ENCODE measurements at regions not wholly inside any gene's neighbourhood (a gene's known extent, or its start where the extent isn't known, plus 50 kb on each side); places are given as distances from the start of the nearest gene placed in this dataset.
A peak's percentile ranks its signal among the peaks of the same experiment; 100 is the strongest.

DNA sequence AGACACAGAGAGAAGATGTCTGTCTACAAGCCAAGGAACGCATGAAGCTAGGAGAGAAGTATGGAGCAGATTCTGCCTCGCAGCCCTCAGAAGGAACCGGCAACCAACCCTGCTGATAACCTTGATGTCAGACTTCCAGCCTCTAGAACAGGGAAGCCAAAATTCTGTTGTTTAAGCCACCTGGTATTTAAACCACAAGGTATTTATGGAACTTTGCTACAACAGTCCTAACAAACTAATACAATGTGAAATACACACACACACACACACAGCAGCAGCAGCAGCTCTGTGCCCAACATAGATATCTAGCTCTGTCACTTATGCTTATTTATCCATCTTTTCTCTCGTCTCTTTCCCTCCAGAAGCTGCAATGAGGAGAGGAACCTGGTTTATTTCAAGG is 400.0 kb downstream of the ETS1 start:
- DNase-seq: no peak

DNA sequence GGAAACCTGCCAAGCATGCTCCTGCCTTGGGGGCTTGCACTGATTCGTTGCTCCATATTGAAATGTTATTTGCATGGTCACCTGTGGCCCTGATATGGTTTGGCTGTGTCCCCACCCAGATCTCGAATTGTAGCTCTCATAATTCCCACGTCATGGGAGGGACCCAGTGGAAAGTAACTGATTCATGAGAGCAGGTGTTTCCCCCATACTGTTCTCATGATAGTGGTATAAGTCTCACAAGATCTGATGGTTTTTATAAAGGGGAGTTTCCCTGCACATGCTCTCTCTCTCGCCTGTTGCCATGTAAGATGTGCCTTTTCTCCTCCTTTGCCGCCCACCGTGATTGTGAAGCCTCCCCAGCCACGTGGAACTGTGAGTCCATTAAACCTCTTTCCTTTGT is 402.4 kb downstream of the ETS1 start:
- no peak for DNase-seq

DNA sequence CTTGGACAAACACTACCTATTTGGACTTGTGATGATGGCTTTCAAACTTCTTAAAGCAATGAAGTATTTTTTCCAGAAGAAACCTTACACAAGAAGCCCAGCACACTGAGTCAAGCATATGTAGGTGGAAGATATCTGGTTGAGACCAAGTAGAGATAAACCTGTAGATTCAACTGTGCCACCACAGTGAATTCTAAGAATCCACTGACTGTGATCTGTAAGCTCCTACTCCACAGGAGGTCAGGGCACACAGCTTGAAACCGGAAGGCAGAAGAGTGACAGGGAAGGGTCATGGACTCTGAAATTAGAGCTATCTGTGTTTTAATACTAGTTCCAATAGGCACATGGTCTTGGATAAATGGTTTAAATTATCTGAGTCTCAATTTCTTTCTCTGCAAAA is 404.5 kb downstream of the ETS1 start:
- no peak for DNase-seq

DNA sequence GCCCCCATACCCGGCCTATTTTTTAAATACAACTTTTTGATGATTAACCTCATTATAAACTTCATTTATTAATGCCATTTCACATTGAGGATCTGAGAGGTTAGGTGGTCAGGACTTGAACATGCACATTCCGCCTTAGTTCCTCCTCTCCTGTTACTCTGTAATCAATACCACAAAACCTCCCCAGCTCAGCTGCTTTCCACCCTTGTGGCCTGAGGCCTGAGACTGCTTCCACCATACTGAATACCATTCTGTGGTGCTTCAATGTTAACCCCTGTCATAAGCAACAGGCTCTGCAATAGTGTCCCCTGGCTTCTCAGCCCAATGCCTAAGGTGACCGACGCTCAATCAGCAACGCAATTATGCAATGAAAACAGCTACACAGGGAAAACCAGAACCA is 405.4 kb downstream of the ETS1 start:
- DNase-seq: no peak

DNA sequence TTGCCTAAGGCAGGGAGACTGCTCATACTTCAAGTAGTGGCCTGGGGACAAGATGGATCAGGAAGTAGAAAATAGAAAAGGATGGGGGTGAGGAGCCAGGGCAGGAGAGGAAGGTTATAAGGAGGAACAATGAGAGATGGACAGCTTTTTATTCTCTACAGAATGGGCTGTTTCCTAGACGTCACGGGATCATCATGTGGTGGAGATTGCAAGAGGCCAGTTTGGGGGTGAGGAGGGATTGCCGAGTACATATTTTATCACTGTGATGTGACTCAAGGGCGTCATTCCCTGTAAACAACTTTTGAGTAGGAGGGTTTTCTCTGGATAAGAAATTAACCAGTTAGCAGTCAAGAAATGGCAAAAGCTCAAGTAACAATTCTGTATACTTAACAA is 406.3 kb downstream of the ETS1 start:
- DNase-seq: no peak

DNA sequence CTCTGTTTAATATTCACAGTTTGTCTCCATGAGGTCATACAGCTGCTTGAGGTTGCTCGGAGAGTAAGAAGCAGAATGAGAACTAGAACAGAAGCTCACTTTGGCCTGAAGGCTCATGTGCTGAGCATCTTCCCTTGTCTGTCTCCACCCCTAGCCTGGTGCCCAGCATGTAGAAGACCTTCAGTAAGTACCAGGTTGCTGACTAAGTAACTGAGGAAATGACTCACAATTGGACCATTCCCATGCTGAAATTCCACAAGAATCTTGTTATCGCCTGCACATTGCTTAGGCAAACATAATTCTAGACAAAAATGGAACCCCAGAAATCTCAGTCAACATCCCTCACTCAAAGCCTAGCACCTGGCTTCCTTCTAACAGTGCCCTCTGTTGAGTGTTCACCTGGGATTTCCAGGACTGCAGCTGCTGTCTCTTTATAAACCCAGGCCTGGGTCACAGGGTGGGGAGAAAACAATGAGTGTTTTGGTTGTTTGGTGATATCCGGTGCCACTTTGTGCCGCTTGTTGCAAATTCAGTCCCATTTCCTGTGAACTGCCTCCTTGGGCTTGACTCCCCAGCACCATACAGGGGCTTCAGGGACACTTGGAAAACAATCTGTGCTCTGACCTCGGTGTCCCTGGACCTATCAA is 406.8 kb downstream of the ETS1 start:
- DNase-seq: no peak

DNA sequence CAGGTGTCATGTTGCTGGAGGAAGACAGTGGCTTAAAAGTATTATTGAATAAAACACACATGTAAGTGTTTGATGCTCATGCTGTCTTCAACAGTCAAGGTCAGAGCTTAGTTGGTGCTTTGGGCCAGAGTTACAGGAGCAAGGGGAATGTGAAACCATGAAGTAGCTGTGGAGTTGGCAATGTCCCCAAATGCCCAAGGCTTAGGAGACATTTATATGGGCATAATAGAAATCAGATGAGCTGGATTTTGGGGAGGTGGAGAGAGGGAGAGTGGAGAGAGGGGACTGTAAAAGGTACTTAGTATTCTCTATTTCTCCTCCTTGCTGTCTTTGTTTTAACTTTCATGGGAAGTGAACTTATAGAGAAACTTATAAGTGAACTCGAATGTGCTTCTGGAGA is 407.8 kb downstream of the ETS1 start:
- peak; percentile 27 for DNase-seq

DNA sequence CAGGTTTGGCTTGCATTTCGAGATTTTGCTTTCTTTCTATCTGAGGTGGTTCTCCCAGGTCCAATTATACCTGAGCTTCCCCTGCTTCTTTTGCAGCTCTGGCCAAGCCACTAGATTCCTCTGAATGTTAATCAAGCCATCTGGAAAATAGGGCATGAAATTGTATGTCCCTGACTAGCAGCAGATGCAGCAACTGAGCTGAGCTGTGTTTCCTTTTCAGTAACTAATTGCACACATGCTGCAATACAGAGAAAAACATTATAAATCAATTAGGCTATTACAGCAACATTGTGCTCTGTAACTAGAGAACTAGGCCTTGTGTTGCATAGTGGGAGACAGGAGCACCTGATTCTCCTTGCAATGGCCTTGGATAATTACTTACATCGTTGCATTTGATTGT is 408.3 kb downstream of the ETS1 start:
- DNase-seq: peak; percentile 47

DNA sequence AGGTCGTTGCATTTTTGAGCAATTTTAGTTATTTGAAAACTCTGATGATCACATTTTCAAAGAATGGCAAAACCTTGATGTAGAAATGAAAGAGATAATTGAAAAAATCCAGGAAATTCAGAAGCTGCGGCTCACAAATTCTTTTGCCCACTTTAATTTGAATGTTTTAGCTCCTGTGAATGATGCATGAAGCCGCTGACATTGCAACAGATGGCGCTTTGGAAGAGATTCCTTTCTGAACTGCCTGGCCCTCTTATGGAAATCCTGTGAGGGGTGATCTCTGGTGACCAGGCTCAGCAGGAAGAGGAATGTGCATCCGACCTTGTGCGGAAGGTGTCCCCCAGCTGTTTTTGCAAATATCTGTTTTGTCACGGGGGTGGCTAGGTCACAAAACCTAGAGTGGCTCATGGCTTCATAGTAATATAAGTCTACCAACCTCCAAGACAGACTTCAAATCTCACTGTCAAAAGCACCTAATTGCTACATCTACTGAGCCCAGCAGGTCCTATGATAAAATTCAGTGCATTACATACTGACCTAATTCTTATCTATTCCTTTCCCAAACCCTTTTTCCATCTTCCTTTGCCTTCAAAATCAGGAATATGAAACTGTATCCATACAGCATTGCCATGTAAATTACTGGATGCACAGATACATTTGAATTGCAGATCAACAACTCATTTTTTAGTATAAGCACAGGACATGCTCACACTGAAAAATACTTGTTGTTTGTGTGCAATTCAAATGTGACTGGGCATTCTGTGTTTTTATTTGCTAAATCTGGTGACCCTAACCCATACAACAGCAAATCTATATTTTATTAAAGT is 412.7 kb downstream of the ETS1 start:
- no peak for DNase-seq

DNA sequence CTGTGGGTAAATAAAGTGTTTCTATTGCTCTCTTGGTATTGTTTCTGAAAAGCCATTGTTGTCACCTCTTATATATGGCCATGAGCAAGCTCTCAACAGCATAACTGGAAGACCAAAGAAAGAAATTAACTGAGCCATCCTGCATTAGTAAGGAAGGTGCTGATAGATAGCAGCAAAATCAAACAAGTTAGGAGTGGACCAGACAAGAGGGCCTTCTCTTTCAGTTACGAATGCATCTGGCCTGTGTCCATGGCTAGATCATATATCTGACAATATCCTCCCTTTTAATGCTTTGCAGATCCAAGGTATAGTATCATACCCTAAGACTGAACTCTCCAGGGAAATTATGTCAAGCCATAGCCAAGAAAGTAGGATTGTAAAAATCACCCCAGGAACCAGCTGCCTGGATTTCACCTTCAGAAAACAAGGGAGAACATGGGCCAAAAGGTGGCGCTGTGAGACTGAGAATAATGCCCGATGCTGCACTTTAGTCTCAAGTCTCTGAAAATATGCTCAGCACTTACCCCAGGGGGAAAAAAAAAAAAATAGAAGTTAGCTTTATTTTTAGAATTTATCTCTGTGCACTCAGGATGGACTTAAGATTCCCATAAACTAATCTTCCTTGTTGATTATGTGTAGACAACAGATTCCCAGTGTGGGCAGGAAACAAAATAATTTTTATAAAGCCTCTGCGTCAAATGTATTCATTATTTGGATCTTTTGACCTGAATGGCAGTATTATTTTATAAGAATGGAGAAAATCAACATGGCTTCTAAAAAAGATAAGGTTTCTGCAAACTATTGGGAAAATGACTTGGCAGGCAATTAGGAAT is 415.1 kb downstream of the ETS1 start:
- peak; percentile 66 for DNase-seq

DNA sequence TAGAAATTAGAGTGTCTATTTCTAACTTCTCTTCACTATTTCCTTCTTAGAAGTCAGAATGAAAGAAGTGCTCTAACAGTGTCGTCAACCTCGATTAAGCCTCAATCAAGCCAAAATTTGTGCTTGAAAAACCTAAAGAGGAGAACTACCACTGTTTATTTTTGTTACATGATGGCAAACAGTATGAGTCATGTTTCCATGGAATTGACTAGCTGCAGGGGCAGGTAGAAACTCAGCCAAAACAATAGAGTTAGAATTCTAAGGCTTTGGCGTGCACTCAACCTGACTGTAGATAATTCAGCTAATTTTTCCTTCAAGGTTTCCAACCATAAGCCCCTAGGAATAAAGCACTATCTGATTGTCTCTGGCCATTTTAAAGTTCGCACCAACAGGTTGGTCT is 415.9 kb downstream of the ETS1 start:
- DNase-seq: no peak

DNA sequence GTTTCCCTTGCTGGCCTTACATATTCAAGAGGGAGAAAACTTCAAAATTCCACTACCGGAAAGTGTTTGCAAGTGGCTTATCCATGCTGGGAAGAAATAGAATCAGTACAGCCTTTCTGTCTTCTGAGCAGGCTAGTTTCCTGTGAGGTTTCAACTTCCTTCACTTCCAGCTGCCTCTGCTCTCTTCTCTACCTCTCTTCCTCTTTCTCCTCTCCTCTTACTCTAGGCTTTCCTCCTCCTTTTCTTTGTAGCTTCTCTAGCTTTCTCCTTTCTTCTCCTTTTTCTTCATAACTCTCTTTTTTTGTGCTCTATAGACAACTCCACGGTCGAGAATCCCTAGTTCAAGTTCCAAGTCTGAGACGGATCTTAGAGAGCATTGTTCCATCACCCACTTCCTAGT is 421.8 kb downstream of the ETS1 start:
- no peak for DNase-seq

DNA sequence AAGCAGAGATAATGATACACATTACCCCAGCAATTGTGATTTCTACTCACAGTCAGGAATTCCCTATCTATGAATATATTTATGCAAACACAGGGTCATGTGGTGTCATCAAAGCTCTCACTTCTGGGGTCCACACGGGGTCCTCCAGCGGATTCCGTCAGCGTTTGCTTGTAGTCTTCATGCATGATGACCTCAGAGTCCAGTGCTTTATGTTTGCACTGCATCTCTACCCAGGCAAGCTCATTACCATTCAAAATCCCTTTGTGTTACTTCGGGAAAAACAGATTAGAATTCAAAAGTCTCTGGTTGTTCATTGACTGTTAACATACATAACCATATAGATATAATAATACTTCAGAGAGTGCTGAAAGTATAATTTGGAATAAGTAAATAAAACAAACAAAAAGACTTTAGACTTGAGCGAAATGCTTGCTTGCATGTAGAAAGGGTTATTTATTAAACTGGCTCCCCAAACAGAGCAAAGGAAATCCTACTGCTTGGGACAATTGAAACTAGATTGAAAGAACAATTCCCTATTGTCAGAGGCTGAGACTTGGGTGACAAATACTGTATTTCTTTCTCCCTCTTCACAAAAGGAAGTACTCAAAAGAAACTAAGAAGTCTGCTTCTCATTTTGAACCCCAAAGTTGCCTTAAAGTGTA is 423.1 kb downstream of the ETS1 start:
- no peak for DNase-seq

DNA sequence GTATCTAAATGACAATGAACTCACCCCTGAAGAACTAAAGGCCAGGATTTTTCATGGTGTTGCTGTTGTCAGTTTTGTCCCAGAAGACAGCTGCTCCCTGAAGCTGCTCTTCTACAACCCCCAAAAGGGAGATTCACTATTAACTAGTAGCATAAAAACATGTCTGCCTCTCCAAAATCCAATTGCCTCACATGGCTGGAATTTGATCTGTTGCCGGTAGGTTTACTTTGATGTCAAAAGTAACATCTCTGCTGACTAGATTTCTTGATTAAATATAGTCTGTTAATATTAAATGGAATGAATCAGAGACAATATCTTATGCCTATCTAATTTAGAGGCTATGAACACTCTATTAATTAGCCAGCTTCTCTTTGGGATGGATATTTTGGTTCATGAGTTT is 425.4 kb downstream of the ETS1 start:
- no peak for DNase-seq

DNA sequence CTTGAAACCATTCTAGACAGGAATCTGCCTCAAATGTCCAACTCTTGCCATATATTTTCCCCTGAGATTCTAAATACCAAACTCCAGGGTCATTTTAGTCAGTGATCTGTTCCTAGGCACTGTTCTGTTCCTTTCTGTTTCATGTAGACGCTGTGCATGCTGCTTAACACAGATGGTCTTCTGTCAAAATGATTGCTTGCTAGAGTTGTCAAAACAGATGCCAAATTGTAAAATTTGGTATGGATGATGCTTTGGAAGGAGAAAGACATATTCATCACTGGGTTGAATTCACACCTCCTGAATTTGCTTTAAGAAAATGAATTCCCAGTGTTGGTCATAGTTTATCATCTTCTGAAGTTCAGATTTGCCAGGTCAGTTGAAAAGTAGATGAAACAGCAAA is 425.9 kb downstream of the ETS1 start:
- DNase-seq: no peak

DNA sequence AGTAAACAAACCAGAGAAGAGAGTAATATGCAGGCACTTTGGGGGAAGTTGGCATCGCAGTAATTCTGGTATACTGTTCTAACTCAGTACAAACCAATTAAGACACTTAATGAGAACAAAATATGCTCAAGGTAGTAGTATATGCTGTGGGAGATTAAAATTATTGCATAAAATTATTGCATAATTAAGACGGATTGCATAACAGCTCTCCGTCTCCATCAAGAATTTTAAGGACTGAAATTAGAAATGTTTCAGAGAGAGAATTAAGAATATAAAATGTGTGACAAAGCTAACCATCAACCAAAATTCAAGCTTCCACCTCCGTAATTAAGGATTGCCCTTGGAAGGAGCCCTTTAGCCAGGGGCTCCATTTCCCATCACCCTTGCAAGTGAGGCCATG is 428.5 kb downstream of the ETS1 start:
- no peak for DNase-seq

DNA sequence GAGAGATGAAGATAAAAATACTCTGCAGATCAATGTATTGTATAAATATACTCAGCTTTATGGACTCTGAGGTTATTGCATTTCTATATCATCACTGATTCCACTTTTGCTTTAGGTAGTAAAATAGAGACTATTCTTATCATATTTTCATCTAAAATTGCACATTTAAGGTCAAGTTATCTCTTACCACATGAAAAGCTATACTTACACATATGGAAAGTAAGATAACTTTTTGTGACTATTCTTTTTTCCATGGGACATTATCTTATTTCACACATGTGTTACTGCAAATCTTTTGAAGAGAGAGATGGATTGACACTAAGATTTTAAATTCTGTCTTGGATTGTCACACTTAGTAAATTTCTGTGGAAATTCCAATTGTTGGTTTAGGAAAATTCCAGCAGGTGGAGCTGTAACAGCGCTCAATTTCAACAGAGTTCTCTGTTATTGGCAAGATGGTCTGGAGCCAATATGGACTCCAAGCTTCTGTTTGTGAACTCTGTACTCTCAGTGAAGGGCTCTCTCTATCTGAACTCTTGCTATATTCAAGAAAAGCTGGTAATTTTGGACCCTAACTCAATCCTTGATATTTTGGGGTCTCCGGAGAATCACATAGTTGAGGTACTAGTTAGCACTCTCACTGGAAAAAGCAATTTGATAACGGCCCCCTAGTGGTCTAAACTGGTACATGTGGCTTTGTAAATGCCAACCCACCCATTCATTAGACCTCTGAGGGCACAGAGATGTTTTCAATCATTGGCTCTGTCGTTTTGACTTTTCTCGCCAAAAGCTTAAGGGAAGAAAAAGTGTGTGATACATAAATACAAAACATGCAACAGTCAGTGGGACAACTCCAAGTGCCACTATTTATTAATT is 429.7 kb downstream of the ETS1 start:
- peak; percentile 86 for DNase-seq

DNA sequence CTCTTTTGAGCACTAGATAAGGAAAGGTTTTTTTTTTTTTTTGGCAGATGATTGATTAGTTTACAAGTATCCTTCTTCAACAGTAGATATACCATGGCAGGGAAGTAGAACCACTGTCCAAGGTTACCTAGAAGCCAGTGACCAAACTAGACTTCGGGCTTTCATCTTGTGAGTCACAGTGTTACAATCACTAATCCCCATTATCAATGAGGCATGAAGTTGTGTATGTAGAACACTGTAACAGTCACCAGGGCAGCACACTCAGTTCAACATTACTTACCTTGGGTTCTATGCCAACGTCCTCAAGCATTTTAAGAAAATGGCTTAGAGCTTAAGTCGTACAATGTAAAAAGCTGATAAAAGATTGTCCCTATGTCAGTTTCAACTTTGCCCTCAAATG is 430.9 kb downstream of the ETS1 start:
- DNase-seq: no peak

DNA sequence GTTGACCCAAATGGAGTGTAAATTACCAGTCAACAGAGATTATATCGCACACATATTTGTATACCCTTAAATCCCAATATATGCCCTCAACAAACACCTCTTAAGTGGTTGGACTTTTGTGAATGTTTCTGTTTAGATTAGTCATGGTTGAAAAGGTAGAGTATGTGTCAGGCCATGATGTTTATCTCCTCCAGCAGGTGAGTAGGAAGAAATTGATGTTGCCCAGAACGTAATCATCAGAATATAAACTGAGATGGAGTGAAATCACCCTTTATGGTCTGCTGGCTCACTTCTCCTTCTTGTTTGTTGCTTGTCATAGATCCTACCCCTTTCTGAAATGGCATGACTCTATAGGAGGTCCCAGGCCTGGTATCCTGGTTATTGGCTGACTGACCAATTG is 431.8 kb downstream of the ETS1 start:
- no peak for DNase-seq

DNA sequence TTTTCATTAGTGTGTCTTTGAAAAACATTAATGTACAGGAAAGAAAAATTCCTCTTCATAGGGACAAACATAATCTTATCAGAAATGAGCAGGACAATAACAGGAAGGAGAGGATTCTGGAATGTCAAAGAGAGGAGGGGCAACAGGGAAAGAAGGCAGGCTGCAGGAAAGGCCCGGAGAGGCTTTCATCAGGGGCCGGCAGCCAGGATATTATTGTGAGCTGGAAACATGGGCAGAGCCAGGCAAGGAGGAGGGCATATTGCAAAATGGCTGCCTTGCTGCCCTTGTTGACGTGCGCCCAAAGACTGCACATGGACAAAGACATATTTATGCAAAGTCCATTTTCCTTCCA is 433.7 kb downstream of the ETS1 start:
- no peak for DNase-seq

DNA sequence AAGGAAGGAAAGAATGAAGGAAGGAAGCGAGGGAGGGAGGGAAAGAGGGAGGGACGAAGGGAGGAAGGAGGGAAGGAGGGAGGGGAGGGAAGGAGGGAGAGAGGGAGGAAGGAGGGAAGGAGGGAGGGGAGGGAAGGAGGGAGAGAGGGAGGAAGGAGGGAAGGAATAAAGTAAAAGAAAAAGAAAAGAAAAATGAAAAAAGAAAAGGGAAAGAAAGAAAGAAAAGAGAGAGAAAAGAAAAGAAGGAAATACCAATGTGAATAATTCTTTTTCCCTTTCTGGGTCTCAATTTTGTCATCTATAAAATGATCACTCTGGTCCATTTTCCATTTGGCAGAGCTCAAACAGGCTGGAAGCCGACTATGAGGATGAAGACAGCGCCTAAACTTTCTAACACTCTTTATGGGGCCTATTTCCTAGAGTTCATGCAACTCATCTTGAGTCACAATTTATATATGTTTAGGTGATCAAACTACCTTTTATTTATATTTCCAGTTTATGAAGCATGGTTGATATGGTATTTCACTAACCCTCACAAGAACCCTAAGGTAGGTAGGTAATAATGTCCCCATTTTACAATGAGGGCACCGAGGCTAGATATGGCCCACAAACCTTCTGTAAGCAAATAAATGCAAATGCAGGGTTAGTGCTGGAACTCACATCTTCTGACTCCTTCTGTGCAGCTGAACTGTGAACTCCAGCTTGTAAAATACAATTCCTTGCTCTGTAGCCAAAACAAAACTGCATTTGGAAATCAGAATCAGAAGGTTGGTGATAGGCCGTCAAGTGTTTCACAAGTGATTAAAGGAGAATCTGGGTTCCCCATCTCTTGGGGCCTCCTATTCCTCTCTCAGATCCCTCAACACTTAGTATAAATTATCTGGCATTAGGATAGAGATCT is 434.3 kb downstream of the ETS1 start:
- no peak for DNase-seq
